AG10803 (cell line): ENCODE measurements at regions not wholly inside any gene's neighbourhood (a gene's known extent, or its start where the extent isn't known, plus 50 kb on each side); places are given as distances from the start of the nearest gene placed in this dataset.
A peak's percentile ranks its signal among the peaks of the same experiment; 100 is the strongest.

Source experiments
- DNase-seq: peaks from one replicate; pipeline ENCODE4 v3.0.0; 2010; ENCODE audit warnings: low read depth
- H3K4me3 ChIP-seq: 2 replicates; pipeline ENCODE4 v1.5.1; 2011; ENCODE audit warnings: mild to moderate bottlenecking, low read length, control low read depth
- CTCF ChIP-seq: conservative IDR thresholded peaks from 2 replicates; pipeline ENCODE4 v1.5.1; 2011; ENCODE audit warnings: mild to moderate bottlenecking, low read length, control low read depth, inconsistent platforms

DNA sequence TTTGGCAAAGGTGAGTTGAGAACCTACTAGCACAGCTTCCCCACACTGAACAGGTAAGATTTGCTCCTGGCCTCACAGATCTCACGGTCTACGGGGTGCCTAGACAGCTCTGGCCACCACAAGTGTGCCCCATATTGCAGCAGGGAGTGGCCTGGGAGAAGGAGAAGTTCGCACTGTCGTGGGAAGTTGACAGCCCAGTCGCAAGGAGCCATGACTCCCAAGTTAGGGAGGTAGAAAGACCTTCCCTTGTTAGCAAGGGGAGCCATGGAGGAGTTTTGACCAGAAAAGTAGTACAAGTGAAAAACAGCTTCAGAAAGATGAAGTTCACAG is 316.3 kb downstream of the BCL11B start:
- no peak for TF ChIP-seq CTCF
- no peak for DNase-seq

GRCh38 chr14:98956181-98956580 is 315.8 kb downstream of the BCL11B start:
- DNase-seq, result no peak
- no peak overlapping the region for H3K4me3 ChIP-seq
- no peak for TF ChIP-seq CTCF

More for the DNA sequence above, 316.3 kb downstream of the BCL11B start:
- no peak overlapping the region for H3K4me3 ChIP-seq

GRCh38 chr14:98956661-98957060 is 315.3 kb downstream of the BCL11B start:
- no peak for TF ChIP-seq CTCF
- no peak for DNase-seq
- H3K4me3 ChIP-seq, result no peak overlapping the region

GRCh38 chr14:98957211-98958047 is 314.6 kb downstream of the BCL11B start:
- DNase-seq, result peak; percentile 92
- no peak overlapping the region for H3K4me3 ChIP-seq
- no peak for TF ChIP-seq CTCF

- no peak overlapping the region for H3K4me3 ChIP-seq
- DNase-seq, result no peak
These were observed 313.9 kb downstream of the BCL11B start for GRCh38 chr14:98958048-98958631.

DNA sequence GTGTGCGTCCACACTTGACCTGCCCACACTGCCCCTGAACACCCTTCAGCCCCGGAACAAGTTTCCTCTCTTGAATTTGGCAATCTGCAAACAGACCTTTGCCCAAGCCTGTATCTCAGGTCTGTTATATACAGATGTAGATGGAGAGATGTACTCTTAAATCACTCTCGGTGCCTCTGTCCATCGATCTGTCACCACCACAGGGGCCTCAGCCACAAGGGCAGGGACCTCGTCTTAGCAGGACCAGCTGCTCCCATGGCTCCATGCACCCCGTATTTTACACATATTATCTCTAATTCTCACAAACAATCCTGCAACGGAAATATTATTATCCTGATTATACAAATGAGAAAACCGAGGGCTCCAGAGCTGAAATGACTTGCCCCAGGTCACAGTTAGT is 313.4 kb downstream of the BCL11B start:
- DNase-seq, result no peak
- H3K4me3 ChIP-seq, result no peak overlapping the region
- no peak for TF ChIP-seq CTCF

More at GRCh38 chr14:98958048-98958631, 313.9 kb downstream of the BCL11B start:
- no peak for TF ChIP-seq CTCF

DNA sequence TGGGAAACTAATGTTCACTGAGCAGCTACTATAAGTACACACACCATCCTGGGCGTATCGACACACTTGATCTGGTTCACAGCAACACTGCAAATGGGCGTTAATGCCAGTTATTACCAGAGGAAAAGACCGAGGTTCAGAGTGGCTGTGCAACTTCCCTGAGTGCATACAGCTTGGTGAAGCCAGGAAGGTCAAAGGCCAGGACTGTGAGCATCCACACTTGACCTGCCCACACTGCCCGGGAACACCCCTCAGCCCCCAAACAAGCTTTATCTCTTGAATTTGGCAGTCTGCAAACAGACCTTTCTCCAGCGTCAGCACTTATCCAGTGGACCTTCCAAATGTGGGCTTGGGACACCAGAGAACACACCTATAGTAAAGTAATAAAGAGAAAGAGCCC is 312.6 kb downstream of the BCL11B start:
- no peak for DNase-seq
- no peak for TF ChIP-seq CTCF
- H3K4me3 ChIP-seq, result no peak overlapping the region
